ENCODE measurements at regions not wholly inside any gene's neighbourhood (a gene's known extent, or its start where the extent isn't known, plus 50 kb on each side); places are given as distances from the start of the nearest gene placed in this dataset.

DNA sequence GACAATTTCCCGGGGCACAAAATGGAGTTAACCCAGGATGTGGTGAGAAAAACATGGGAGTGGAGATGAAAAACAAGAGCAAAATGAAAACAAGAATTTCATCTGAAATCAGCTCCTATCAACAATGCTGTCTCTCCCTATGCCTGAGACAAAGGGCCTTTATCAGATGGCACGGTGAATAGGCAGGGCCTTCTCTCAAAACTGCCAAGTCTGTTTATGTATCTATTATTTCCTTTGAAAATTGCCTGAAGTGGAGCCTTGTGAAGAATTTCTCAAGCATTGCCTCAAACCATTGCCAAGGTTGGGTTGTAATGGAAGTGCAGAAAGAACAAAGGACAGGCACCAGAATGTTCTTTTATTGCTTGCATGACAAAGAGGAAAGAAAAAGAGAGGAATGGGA lies 74.7 kb downstream of the BTBD3 start (continued):
- TF ChIP-seq PHF8 (conservative IDR thresholded peaks at IDR 0.05; ENCODE audit: low read depth, low read length) (no peak), CREB1 (IDR thresholded peaks at IDR 0.05) (no peak)

All from H1 (cell line).